HEK293 (cell line): ENCODE measurements at regions not wholly inside any gene's neighbourhood (a gene's known extent, or its start where the extent isn't known, plus 50 kb on each side); places are given as distances from the start of the nearest gene placed in this dataset.

Experiments
- GLI4 ChIP-seq: fragments of 450-650 bp; formaldehyde crosslinking; IDR thresholded peaks from 2 replicates; pipeline ENCODE4 v1.5.1; 2016; ENCODE audit warnings: missing biosample characterization, missing genetic modification characterization
- PATZ1 ChIP-seq: fragments of 450-650 bp; formaldehyde crosslinking; IDR thresholded peaks from 2 replicates; pipeline ENCODE4 v1.5.1; 2016; ENCODE audit warnings: missing biosample characterization, missing genetic modification characterization
- SALL2 ChIP-seq: fragments of 450-650 bp; formaldehyde crosslinking; IDR thresholded peaks from 2 replicates; pipeline ENCODE4 v1.5.0; 2017; ENCODE audit warnings: missing biosample characterization, mild to moderate bottlenecking, missing genetic modification characterization, borderline replicate concordance
- SP2 ChIP-seq: fragments of 450-650 bp; formaldehyde crosslinking; IDR thresholded peaks from 2 replicates; pipeline ENCODE4 v1.5.1; 2016; ENCODE audit warnings: missing biosample characterization, missing genetic modification characterization
- TRIM28 ChIP-seq: IDR thresholded peaks from 2 replicates; pipeline ENCODE4 v1.6.1; 2011; ENCODE audit warnings: low read length, control low read depth, borderline replicate concordance
- YY1 ChIP-seq: fragments of 450-650 bp; formaldehyde crosslinking; IDR thresholded peaks from 2 replicates; pipeline ENCODE4 v1.5.1; 2018; ENCODE audit warnings: missing biosample characterization, missing genetic modification characterization
- ZBTB11 ChIP-seq: fragments of 450-650 bp; formaldehyde crosslinking; conservative IDR thresholded peaks from 2 replicates; pipeline ENCODE4 v1.5.1; 2016; ENCODE audit warnings: low read depth, missing biosample characterization, missing genetic modification characterization
- ZBTB21 ChIP-seq: fragments of 450-650 bp; formaldehyde crosslinking; IDR thresholded peaks from 2 replicates; pipeline ENCODE4 v1.5.1; 2017; ENCODE audit warnings: missing biosample characterization, missing genetic modification characterization
- ZNF501 ChIP-seq: fragments of 450-650 bp; formaldehyde crosslinking; IDR thresholded peaks from 2 replicates; pipeline ENCODE4 v1.5.1; 2016; ENCODE audit warnings: missing biosample characterization, missing genetic modification characterization
- TF ChIP-seq, protein P1 (sequence below): fragments of 450-650 bp; formaldehyde crosslinking; IDR thresholded peaks from 2 replicates; pipeline ENCODE4 v1.5.1; 2016; ENCODE audit warnings: missing biosample characterization, missing genetic modification characterization
- TF ChIP-seq, protein P2 (sequence below): sonication (generic); formaldehyde crosslinking; IDR thresholded peaks from 2 replicates; pipeline ENCODE4 v1.8.1; 2022; ENCODE audit warnings: mild to moderate bottlenecking, moderate library complexity, missing genetic modification reagents
- TF ChIP-seq, protein P3 (sequence below): fragments of 450-650 bp; formaldehyde crosslinking; optimal IDR thresholded peaks from 2 replicates; pipeline ENCODE3; 2016; ENCODE audit warnings: missing biosample characterization, mild to moderate bottlenecking, missing genetic modification characterization

GRCh38 chr6:4592026-4592425 lies 184.2 kb upstream of the CDYL start:
- TF ChIP-seq, protein P1, sequence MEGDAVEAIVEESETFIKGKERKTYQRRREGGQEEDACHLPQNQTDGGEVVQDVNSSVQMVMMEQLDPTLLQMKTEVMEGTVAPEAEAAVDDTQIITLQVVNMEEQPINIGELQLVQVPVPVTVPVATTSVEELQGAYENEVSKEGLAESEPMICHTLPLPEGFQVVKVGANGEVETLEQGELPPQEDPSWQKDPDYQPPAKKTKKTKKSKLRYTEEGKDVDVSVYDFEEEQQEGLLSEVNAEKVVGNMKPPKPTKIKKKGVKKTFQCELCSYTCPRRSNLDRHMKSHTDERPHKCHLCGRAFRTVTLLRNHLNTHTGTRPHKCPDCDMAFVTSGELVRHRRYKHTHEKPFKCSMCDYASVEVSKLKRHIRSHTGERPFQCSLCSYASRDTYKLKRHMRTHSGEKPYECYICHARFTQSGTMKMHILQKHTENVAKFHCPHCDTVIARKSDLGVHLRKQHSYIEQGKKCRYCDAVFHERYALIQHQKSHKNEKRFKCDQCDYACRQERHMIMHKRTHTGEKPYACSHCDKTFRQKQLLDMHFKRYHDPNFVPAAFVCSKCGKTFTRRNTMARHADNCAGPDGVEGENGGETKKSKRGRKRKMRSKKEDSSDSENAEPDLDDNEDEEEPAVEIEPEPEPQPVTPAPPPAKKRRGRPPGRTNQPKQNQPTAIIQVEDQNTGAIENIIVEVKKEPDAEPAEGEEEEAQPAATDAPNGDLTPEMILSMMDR (tag by site-specific recombination), result no peak
- no peak for TF ChIP-seq SALL2 (tag by site-specific recombination)
- TF ChIP-seq, protein P2, sequence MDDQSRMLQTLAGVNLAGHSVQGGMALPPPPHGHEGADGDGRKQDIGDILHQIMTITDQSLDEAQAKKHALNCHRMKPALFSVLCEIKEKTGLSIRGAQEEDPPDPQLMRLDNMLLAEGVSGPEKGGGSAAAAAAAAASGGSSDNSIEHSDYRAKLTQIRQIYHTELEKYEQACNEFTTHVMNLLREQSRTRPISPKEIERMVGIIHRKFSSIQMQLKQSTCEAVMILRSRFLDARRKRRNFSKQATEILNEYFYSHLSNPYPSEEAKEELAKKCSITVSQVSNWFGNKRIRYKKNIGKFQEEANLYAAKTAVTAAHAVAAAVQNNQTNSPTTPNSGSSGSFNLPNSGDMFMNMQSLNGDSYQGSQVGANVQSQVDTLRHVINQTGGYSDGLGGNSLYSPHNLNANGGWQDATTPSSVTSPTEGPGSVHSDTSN (CRISPR knock-in tag), result no peak
- TF ChIP-seq ZBTB11 (tag by site-specific recombination), result no peak
- TF ChIP-seq, protein P3, sequence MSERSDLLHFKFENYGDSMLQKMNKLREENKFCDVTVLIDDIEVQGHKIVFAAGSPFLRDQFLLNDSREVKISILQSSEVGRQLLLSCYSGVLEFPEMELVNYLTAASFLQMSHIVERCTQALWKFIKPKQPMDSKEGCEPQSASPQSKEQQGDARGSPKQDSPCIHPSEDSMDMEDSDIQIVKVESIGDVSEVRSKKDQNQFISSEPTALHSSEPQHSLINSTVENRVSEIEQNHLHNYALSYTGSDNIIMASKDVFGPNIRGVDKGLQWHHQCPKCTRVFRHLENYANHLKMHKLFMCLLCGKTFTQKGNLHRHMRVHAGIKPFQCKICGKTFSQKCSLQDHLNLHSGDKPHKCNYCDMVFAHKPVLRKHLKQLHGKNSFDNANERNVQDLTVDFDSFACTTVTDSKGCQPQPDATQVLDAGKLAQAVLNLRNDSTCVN (tag by site-specific recombination), result no peak
- no peak for TF ChIP-seq GLI4 (tag by site-specific recombination)
- TF ChIP-seq PATZ1, result no peak
- no peak for TF ChIP-seq ZNF501
- TF ChIP-seq TRIM28, result no peak
- no peak for TF ChIP-seq YY1 (tag by site-specific recombination)
- no peak for TF ChIP-seq ZBTB21 (tag by site-specific recombination)
- no peak for TF ChIP-seq SP2 (tag by site-specific recombination)
